ENCODE measurements at regions not wholly inside any gene's neighbourhood (a gene's known extent, or its start where the extent isn't known, plus 50 kb on each side); places are given as distances from the start of the nearest gene placed in this dataset.

GRCh38 chr1:234553240-234554188 lies 56.5 kb downstream of the IRF2BP2 start:
- peaks cover 0 to 2% of the 10 kb centered on the region in 2 experiments; a peak in 1 of 5 replicates for H3K27me3 ChIP-seq (ENCODE audit: control insufficient read depth in 1 of 2, insufficient read depth in 2 of 2, low read length in 2 of 2)
- ATAC-seq (peak; percentile 45), FAIRE-seq (no peak), DNase-seq (ENCODE audit: low spot score) (no peak)
- intact Hi-C loops (cut with micrococcal nuclease; ENCODE audit: unreplicated experiment): no loop called here
- no peak overlapping the region for H3K4me3 ChIP-seq (replicated peaks in 1 of 3; ENCODE audit: insufficient read depth in 1 of 3, low read depth in 2 of 3, low read length in 3 of 3)
- 0 out of 2 replicates have a peak overlapping the region, but pooled peaks have one; percentile 6 for H3K4me2 ChIP-seq (ENCODE audit: low read depth, low read length)
- ChIA-PET POLR2A (interaction anchor here (1.4 to 1.5 kb wide), 2 partner anchors 9 to 163 kb away, joined by 3 read pairs; no protein-coding TSS in a partner anchor), CTCF (ENCODE audit: low intra/inter-chr PET ratio, low total read pairs) (no interaction called here)
- H3K4me1 ChIP-seq (ENCODE audit: insufficient read depth, low read length): peaks cover 49% of the 10 kb centered on the region
- no peaks in the 10 kb centered on the region for H3K79me2 ChIP-seq (ENCODE audit: insufficient read depth, low read length)
- no peaks in the 10 kb centered on the region for H3K9me3 ChIP-seq (ENCODE audit: low read length)
- BruUV-seq (replicated peaks): no TSS peak
- no peak for TF ChIP-seq ZNF512 (CRISPR knock-in tag; IDR thresholded peaks at IDR 0.05)
- no peak for TF ChIP-seq ATF7 (IDR thresholded peaks at IDR 0.05)
- TF ChIP-seq ATF7 (CRISPR knock-in tag; IDR thresholded peaks at IDR 0.05): no peak
- no peak for TF ChIP-seq GMEB2 (CRISPR knock-in tag; IDR thresholded peaks at IDR 0.05; ENCODE audit: low read depth)
- TF ChIP-seq ZNF292 (CRISPR knock-in tag; IDR thresholded peaks at IDR 0.05; ENCODE audit: borderline replicate concordance, low read depth): no peak
- TF ChIP-seq MAX (IDR thresholded peaks at IDR 0.05): 0 out of 2 replicates have a peak, but pooled peaks have one; percentile 25
- TF ChIP-seq ZNF75D (CRISPR knock-in tag; IDR thresholded peaks at IDR 0.05; ENCODE audit: borderline replicate concordance): no peak
- peak; percentile 33; the same call in 1 of the 2 replicates for TF ChIP-seq ZNF687 (CRISPR knock-in tag; IDR thresholded peaks at IDR 0.05)
- no peak for TF ChIP-seq TFDP2 (CRISPR knock-in tag; IDR thresholded peaks at IDR 0.05)
- TF ChIP-seq ZNF713 (CRISPR knock-in tag; IDR thresholded peaks at IDR 0.05): no peak
- H2AFZ ChIP-seq (ENCODE audit: low read length): peak overlapping the region; percentile 32
- no peaks in the 10 kb centered on the region for H4K20me1 ChIP-seq (ENCODE audit: insufficient read depth, low read length)
- no peak overlapping the region for H3K27ac ChIP-seq (ENCODE audit: extremely low read length, insufficient read depth, low read length)
- H3K36me3 ChIP-seq (replicated peaks in 1 of 2; ENCODE audit: control insufficient read depth in 1 of 2, insufficient read depth in 2 of 2, low read length in 2 of 2): no peaks in the 10 kb centered on the region
- WGBS (ENCODE audit: low lambda C conversion rate): 49% methylated on average over 20 of the region's 21 CpGs
- no peak overlapping the region for H3K9ac ChIP-seq (ENCODE audit: insufficient read depth, low read depth, low read length)
- in situ Hi-C loops (cut with HindIII; ENCODE audit: extremely low pct_ligation_motif_present, low pct_unique_long_range_greater_than_20kb): no loop called here

Data from HepG2 (cell line).